ENCODE measurements at regions not wholly inside any gene's neighbourhood (a gene's known extent, or its start where the extent isn't known, plus 50 kb on each side); places are given as distances from the start of the nearest gene placed in this dataset.

DNA sequence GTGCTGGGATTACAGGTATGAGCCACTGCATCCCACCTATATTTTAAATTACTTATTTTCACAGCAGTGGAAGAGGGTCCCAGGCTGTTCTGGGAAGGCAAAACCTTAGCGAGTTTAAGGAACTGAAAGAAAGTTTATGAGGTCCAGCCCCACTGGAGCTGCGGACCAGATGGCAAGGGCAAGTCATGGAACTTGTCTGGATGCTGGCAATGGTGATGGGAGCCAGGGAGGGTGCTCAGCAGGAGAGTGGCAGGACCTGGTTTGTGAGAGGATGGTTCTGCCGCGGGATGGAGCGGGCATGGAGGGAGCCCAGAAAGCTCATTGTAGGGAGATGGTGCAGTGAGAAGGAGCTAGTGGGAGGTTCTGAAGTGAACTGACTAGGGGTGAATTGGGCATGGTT lies 50.6 kb upstream of the SLC45A1 start:
- TF ChIP-seq CTCF (conservative IDR thresholded peaks at IDR 0.05) (no peak), ZFX (IDR thresholded peaks at IDR 0.05) (no peak)
